WTC11 (cell line): ENCODE measurements at regions not wholly inside any gene's neighbourhood (a gene's known extent, or its start where the extent isn't known, plus 50 kb on each side); places are given as distances from the start of the nearest gene placed in this dataset.

Source experiments
- ATAC-seq: fragments of 200-7000 bp; cut with Tn5 transposase; 2 replicates; pipeline ENCODE4 v1.10.0; 2021; ENCODE audit warnings: mild to moderate bottlenecking, moderate library complexity
- CTCF ChIA-PET: fragments of 300-600 bp; sonication (Branson Sonifier 250); formaldehyde crosslinking; loops from one replicate; lab custom pipeline; 2021; ENCODE audit warnings: antibody characterized with exemption; lab: Charles Lee
- POLR2A ChIA-PET: fragments of 350-600 bp; sonication (Branson Sonifier 250); formaldehyde crosslinking; loops from one replicate; lab custom pipeline; 2021; ENCODE audit warnings: antibody characterized with exemption; lab: Charles Lee
- DNase-seq: peaks from one replicate; pipeline ENCODE4 v3.0.0; 2021; ENCODE audit warnings: low spot score
- H3K27ac Mint-ChIP-seq: 2 replicates; pipeline ENCODE4 v1.8.0; 2021; ENCODE audit warnings: mixed read lengths
- H3K27me3 Mint-ChIP-seq: 2 replicates; pipeline ENCODE4 v1.8.0; 2021; ENCODE audit warnings: low read depth, mild to moderate bottlenecking, moderate library complexity, mixed read lengths
- H3K36me3 Mint-ChIP-seq: 2 replicates; pipeline ENCODE4 v1.8.0; 2021; ENCODE audit warnings: mixed read lengths
- H3K4me1 Mint-ChIP-seq: 2 replicates; pipeline ENCODE4 v1.8.0; 2022; ENCODE audit warnings: mixed read lengths
- H3K4me3 Mint-ChIP-seq: 2 replicates; pipeline ENCODE4 v1.8.0; 2021; ENCODE audit warnings: mild to moderate bottlenecking, moderate library complexity, mixed read lengths
- H3K9me3 Mint-ChIP-seq: 2 replicates; pipeline ENCODE4 v1.8.0; 2021; ENCODE audit warnings: mixed read lengths
- CBFB ChIP-seq: sonication (generic); formaldehyde crosslinking; IDR thresholded peaks from 2 replicates; pipeline ENCODE4 v1.8.1; 2022; ENCODE audit warnings: mild to moderate bottlenecking, low read depth, missing genetic modification reagents
- CDX4 ChIP-seq: fragments of 250-450 bp; sonication (Bioruptor Pico); IDR thresholded peaks from 2 replicates; pipeline ENCODE4 v1.9.0; 2021; ENCODE audit warnings: moderate library complexity, mild to moderate bottlenecking, inconsistent platforms, borderline replicate concordance
- E2F1 ChIP-seq: sonication (generic); formaldehyde crosslinking; IDR thresholded peaks from 2 replicates; pipeline ENCODE4 v1.8.0; 2022; ENCODE audit warnings: mild to moderate bottlenecking, missing genetic modification reagents
- FOXJ3 ChIP-seq: sonication (generic); formaldehyde crosslinking; IDR thresholded peaks from 2 replicates; pipeline ENCODE4 v1.9.0; 2021; ENCODE audit warnings: missing genetic modification reagents, mild to moderate bottlenecking, borderline replicate concordance
- FOXK1 ChIP-seq: sonication (generic); formaldehyde crosslinking; IDR thresholded peaks from 2 replicates; pipeline ENCODE4 v1.8.0; 2022; ENCODE audit warnings: mild to moderate bottlenecking, moderate library complexity, missing genetic modification reagents
- HMGA2 ChIP-seq: fragments of 250-450 bp; sonication (Bioruptor Pico); IDR thresholded peaks from 2 replicates; pipeline ENCODE4 v1.4.0; 2021; ENCODE audit warnings: mild to moderate bottlenecking, moderate library complexity
- STAT6 ChIP-seq: sonication (generic); formaldehyde crosslinking; conservative IDR thresholded peaks from 2 replicates; pipeline ENCODE4 v1.8.1; 2023; ENCODE audit warnings: mild to moderate bottlenecking, low read depth, missing genetic modification reagents, moderate library complexity
- ZNF263 ChIP-seq: sonication (generic); formaldehyde crosslinking; IDR thresholded peaks from 2 replicates; pipeline ENCODE4 v1.8.1; 2022; ENCODE audit warnings: low read depth, mild to moderate bottlenecking, moderate library complexity, missing genetic modification reagents
- ZNF416 ChIP-seq: fragments of 250-450 bp; sonication (Bioruptor Pico); IDR thresholded peaks from 2 replicates; pipeline ENCODE4 v1.9.0; 2021; ENCODE audit warnings: mild to moderate bottlenecking, inconsistent platforms
- ZNF423 ChIP-seq: fragments of 250-450 bp; sonication (Bioruptor Pico); IDR thresholded peaks from 2 replicates; pipeline ENCODE4 v2.1.2; 2022; ENCODE audit warnings: mild to moderate bottlenecking, moderate library complexity
- ZNF425 ChIP-seq: fragments of 250-450 bp; sonication (Bioruptor Pico); conservative IDR thresholded peaks from 2 replicates; pipeline ENCODE4 v1.9.0; 2021; ENCODE audit warnings: mild to moderate bottlenecking
- TF ChIP-seq, protein P1 (sequence below): sonication (generic); formaldehyde crosslinking; IDR thresholded peaks from 2 replicates; pipeline ENCODE4 v1.8.1; 2022; ENCODE audit warnings: missing genetic modification reagents, borderline replicate concordance
- TF ChIP-seq, protein P2 (sequence below): sonication (generic); formaldehyde crosslinking; IDR thresholded peaks from 2 replicates; pipeline ENCODE4 v1.8.1; 2022; ENCODE audit warnings: mild to moderate bottlenecking, missing genetic modification reagents, moderate library complexity, borderline replicate concordance
- TF ChIP-seq, protein P3 (sequence below): sonication (generic); formaldehyde crosslinking; IDR thresholded peaks from 2 replicates; pipeline ENCODE4 v1.8.0; 2023; ENCODE audit warnings: missing genetic modification reagents
- TF ChIP-seq, protein P4 (sequence below): fragments of 250-450 bp; sonication (Bioruptor Pico); IDR thresholded peaks from 2 replicates; pipeline ENCODE4 v1.8.0; 2021; ENCODE audit warnings: mild to moderate bottlenecking
- TF ChIP-seq, protein P5 (sequence below): sonication (generic); formaldehyde crosslinking; IDR thresholded peaks from 2 replicates; pipeline ENCODE4 v1.8.0; 2022; ENCODE audit warnings: mild to moderate bottlenecking, missing genetic modification reagents

DNA sequence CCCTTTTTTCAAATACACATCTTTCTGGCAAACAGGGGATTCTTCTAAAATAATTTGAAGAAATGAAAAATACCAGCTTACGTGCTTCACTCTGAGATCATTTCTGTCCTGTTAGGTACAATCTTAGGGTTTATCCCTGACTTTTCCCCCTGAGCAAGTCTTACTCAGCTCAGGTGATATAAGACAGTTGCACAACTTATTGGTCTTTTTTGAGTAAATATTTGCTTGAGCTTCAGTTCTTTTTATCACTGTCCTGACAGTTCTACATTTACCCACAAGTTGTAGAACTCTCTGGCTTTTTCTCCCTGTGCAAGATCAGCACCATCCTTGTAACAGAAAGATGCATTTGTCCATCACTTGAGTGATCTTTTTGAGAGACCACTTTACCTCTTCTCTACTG is 84.9 kb downstream of the MID1IP1 start:
- POLR2A ChIA-PET = no interaction called here
- no peak for ATAC-seq

More for the DNA sequence above, 84.9 kb downstream of the MID1IP1 start:
- Mint-ChIP-seq H3K27ac (no peak overlapping the region), H3K27me3 (no peaks in the 10 kb centered on the region), H3K36me3 (no peaks in the 10 kb centered on the region), H3K4me1 (no peaks in the 10 kb centered on the region), H3K4me3 (no peak overlapping the region), H3K9me3 (no peaks in the 10 kb centered on the region)
- CTCF ChIA-PET = no interaction called here
- TF ChIP-seq E2F1 (CRISPR knock-in tag) (no peak), ZNF423 (no peak), FOXJ3 (CRISPR knock-in tag) (no peak), HMGA2 (CRISPR knock-in tag) (no peak), STAT6 (CRISPR knock-in tag) (no peak), ZNF416 (CRISPR knock-in tag) (no peak), ZNF263 (no peak), FOXK1 (CRISPR knock-in tag) (no peak), CBFB (CRISPR knock-in tag) (no peak), ZNF425 (CRISPR knock-in tag) (no peak), CDX4 (CRISPR knock-in tag) (no peak)
- TF ChIP-seq, protein P1, sequence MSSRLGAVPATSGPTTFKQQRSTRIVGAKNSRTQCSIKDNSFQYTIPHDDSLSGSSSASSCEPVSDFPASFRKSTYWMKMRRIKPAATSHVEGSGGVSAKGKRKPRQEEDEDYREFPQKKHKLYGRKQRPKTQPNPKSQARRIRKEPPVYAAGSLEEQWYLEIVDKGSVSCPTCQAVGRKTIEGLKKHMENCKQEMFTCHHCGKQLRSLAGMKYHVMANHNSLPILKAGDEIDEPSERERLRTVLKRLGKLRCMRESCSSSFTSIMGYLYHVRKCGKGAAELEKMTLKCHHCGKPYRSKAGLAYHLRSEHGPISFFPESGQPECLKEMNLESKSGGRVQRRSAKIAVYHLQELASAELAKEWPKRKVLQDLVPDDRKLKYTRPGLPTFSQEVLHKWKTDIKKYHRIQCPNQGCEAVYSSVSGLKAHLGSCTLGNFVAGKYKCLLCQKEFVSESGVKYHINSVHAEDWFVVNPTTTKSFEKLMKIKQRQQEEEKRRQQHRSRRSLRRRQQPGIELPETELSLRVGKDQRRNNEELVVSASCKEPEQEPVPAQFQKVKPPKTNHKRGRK (CRISPR knock-in tag) = no peak
- TF ChIP-seq, protein P2, sequence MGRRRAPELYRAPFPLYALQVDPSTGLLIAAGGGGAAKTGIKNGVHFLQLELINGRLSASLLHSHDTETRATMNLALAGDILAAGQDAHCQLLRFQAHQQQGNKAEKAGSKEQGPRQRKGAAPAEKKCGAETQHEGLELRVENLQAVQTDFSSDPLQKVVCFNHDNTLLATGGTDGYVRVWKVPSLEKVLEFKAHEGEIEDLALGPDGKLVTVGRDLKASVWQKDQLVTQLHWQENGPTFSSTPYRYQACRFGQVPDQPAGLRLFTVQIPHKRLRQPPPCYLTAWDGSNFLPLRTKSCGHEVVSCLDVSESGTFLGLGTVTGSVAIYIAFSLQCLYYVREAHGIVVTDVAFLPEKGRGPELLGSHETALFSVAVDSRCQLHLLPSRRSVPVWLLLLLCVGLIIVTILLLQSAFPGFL (CRISPR knock-in tag) = no peak
- TF ChIP-seq, protein P3, sequence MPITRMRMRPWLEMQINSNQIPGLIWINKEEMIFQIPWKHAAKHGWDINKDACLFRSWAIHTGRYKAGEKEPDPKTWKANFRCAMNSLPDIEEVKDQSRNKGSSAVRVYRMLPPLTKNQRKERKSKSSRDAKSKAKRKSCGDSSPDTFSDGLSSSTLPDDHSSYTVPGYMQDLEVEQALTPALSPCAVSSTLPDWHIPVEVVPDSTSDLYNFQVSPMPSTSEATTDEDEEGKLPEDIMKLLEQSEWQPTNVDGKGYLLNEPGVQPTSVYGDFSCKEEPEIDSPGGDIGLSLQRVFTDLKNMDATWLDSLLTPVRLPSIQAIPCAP = no peak
- TF ChIP-seq, protein P4, sequence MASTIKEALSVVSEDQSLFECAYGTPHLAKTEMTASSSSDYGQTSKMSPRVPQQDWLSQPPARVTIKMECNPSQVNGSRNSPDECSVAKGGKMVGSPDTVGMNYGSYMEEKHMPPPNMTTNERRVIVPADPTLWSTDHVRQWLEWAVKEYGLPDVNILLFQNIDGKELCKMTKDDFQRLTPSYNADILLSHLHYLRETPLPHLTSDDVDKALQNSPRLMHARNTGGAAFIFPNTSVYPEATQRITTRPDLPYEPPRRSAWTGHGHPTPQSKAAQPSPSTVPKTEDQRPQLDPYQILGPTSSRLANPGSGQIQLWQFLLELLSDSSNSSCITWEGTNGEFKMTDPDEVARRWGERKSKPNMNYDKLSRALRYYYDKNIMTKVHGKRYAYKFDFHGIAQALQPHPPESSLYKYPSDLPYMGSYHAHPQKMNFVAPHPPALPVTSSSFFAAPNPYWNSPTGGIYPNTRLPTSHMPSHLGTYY (CRISPR knock-in tag) = no peak
- TF ChIP-seq, protein P5, sequence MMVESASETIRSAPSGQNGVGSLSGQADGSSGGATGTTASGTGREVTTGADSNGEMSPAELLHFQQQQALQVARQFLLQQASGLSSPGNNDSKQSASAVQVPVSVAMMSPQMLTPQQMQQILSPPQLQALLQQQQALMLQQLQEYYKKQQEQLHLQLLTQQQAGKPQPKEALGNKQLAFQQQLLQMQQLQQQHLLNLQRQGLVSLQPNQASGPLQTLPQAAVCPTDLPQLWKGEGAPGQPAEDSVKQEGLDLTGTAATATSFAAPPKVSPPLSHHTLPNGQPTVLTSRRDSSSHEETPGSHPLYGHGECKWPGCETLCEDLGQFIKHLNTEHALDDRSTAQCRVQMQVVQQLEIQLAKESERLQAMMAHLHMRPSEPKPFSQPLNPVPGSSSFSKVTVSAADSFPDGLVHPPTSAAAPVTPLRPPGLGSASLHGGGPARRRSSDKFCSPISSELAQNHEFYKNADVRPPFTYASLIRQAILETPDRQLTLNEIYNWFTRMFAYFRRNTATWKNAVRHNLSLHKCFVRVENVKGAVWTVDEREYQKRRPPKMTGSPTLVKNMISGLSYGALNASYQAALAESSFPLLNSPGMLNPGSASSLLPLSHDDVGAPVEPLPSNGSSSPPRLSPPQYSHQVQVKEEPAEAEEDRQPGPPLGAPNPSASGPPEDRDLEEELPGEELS (CRISPR knock-in tag) = no peak
- DNase-seq = no peak
